Astrocyte (in vitro differentiated cells and primary cell): ENCODE measurements at regions not wholly inside any gene's neighbourhood (a gene's known extent, or its start where the extent isn't known, plus 50 kb on each side); places are given as distances from the start of the nearest gene placed in this dataset.

Experiments
- DNase-seq: peaks from one replicate; pipeline ENCODE4 v3.0.0-alpha.2; 2010; ENCODE audit warnings: low read depth
- FAIRE-seq: peaks from 2 replicates; lab custom pipeline; 2011; peaks lifted over from hg19 to GRCh38; lab: Jason Lieb, UNC
- H2AFZ ChIP-seq: 2 replicates; pipeline ENCODE4 v1.6.0; 2012; ENCODE audit warnings: low read depth, low read length, inconsistent platforms
- H3K27ac ChIP-seq: 2 replicates; pipeline ENCODE4 v1.5.1; 2011; ENCODE audit warnings: low read depth, low read length, inconsistent platforms
- H3K27me3 ChIP-seq: 2 replicates; pipeline ENCODE4 v1.6.0; 2011; ENCODE audit warnings: low read length, inconsistent platforms; ENCODE audit not compliant: insufficient read depth
- H3K36me3 ChIP-seq: 2 replicates; pipeline ENCODE4 v1.5.1; 2011; ENCODE audit warnings: low read length, inconsistent platforms; ENCODE audit not compliant: insufficient read depth
- H3K4me1 ChIP-seq: 2 replicates; pipeline ENCODE4 v1.5.1; 2011; ENCODE audit warnings: low read length, inconsistent platforms; ENCODE audit not compliant: insufficient read depth
- H3K4me2 ChIP-seq: 2 replicates; pipeline ENCODE4 v1.6.0; 2012; ENCODE audit warnings: low read length, inconsistent platforms
- H3K4me3 ChIP-seq: 2 replicates; pipeline ENCODE4 v1.5.1; 2011; ENCODE audit warnings: low read depth, mild to moderate bottlenecking, low read length, inconsistent platforms; ENCODE audit not compliant: insufficient read depth
- H3K79me2 ChIP-seq: 2 replicates; pipeline ENCODE4 v1.6.0; 2012; ENCODE audit warnings: mild to moderate bottlenecking, low read length, inconsistent platforms; ENCODE audit not compliant: insufficient read depth
- H3K9ac ChIP-seq: 2 replicates; pipeline ENCODE4 v1.6.0; 2012; ENCODE audit warnings: mild to moderate bottlenecking, low read length, inconsistent platforms
- H3K9me3 ChIP-seq: 2 replicates; pipeline ENCODE4 v1.5.1; 2012; ENCODE audit warnings: low read depth, mild to moderate bottlenecking, low read length, inconsistent platforms; ENCODE audit not compliant: insufficient read depth
- H4K20me1 ChIP-seq: 2 replicates; pipeline ENCODE4 v1.6.0; 2012; ENCODE audit warnings: low read length, inconsistent platforms; ENCODE audit not compliant: insufficient read depth
- H3K27ac Mint-ChIP-seq: one replicate; pipeline ENCODE4 v1.8.0; 2021; ENCODE audit warnings: mild to moderate bottlenecking, mixed read lengths; ENCODE audit not compliant: unreplicated experiment
- H3K27me3 Mint-ChIP-seq: one replicate; pipeline ENCODE4 v1.8.0; 2021; ENCODE audit warnings: low read depth, mixed read lengths; ENCODE audit not compliant: unreplicated experiment
- H3K36me3 Mint-ChIP-seq: one replicate; pipeline ENCODE4 v1.8.0; 2021; ENCODE audit warnings: low read depth, mixed read lengths; ENCODE audit not compliant: unreplicated experiment
- H3K4me1 Mint-ChIP-seq: one replicate; pipeline ENCODE4 v1.8.0; 2021; ENCODE audit warnings: low read depth, mixed read lengths; ENCODE audit not compliant: unreplicated experiment
- H3K4me3 Mint-ChIP-seq: one replicate; pipeline ENCODE4 v1.8.0; 2021; ENCODE audit warnings: mild to moderate bottlenecking, moderate library complexity, mixed read lengths; ENCODE audit not compliant: unreplicated experiment
- H3K9me3 Mint-ChIP-seq: one replicate; pipeline ENCODE4 v1.8.0; 2021; ENCODE audit warnings: mild to moderate bottlenecking, mixed read lengths; ENCODE audit not compliant: unreplicated experiment
- CTCF ChIP-seq: IDR thresholded peaks from 2 replicates; pipeline ENCODE4 v1.5.1; 2011; ENCODE audit warnings: low read depth, mild to moderate bottlenecking, inconsistent platforms, low read length, moderate library complexity; ENCODE audit not compliant: insufficient read depth
- EZH2 ChIP-seq: IDR thresholded peaks from 2 replicates; pipeline ENCODE4 v1.6.1; 2012; ENCODE audit warnings: mild to moderate bottlenecking, low read length, inconsistent platforms; ENCODE audit not compliant: insufficient read depth

GRCh38 chr5:72630081-72630480 is 122.9 kb upstream of the ZNF366 start:
- Histone ChIP-seq H3K4me3 (no peak overlapping the region), H3K9ac (no peak overlapping the region), H3K4me2 (no peak overlapping the region), H3K9me3 (no peaks in the 10 kb centered on the region), H3K27ac (no peak overlapping the region), H4K20me1 (no peaks in the 10 kb centered on the region), H3K79me2 (no peaks in the 10 kb centered on the region), H3K27me3 (no peaks in the 10 kb centered on the region), H2AFZ (no peak overlapping the region), H3K4me1 (peaks cover 11% of the 10 kb centered on the region), H3K36me3 (no peaks in the 10 kb centered on the region)
- no peaks in the 10 kb centered on the region for H3K9me3 Mint-ChIP-seq
- peaks cover 21% of the 10 kb centered on the region for H3K4me1 Mint-ChIP-seq
- H3K4me3 Mint-ChIP-seq: no peak overlapping the region
- H3K36me3 Mint-ChIP-seq: no peaks in the 10 kb centered on the region
- H3K27ac Mint-ChIP-seq: no peak overlapping the region
- TF ChIP-seq EZH2 (no peak), CTCF (no peak)
- H3K27me3 Mint-ChIP-seq: no peaks in the 10 kb centered on the region
- DNase-seq: no peak
- FAIRE-seq: no peak

GRCh38 chr5:72628771-72629371 is 121.7 kb upstream of the ZNF366 start:
- Mint-ChIP-seq H3K4me1 (peaks cover 28% of the 10 kb centered on the region), H3K27me3 (no peaks in the 10 kb centered on the region), H3K36me3 (no peaks in the 10 kb centered on the region), H3K27ac (no peak overlapping the region), H3K4me3 (no peak overlapping the region), H3K9me3 (no peaks in the 10 kb centered on the region)
- Histone ChIP-seq H3K79me2 (no peaks in the 10 kb centered on the region), H3K4me3 (no peak overlapping the region), H3K4me1 (peaks cover 16% of the 10 kb centered on the region), H2AFZ (no peak overlapping the region), H3K9ac (no peak overlapping the region), H3K36me3 (no peaks in the 10 kb centered on the region), H3K9me3 (no peaks in the 10 kb centered on the region), H3K27ac (no peak overlapping the region), H3K27me3 (no peaks in the 10 kb centered on the region), H3K4me2 (no peak overlapping the region), H4K20me1 (no peaks in the 10 kb centered on the region)
- TF ChIP-seq CTCF (no peak), EZH2 (no peak)
- no peak for FAIRE-seq
- peak; percentile 18 for DNase-seq

GRCh38 chr5:72625332-72625731 is 118.1 kb upstream of the ZNF366 start:
- FAIRE-seq (no peak), DNase-seq (no peak)
- Histone ChIP-seq H3K4me3 (no peak overlapping the region), H3K4me2 (no peak overlapping the region), H3K27me3 (no peaks in the 10 kb centered on the region), H2AFZ (no peak overlapping the region), H3K36me3 (no peaks in the 10 kb centered on the region), H3K9me3 (no peaks in the 10 kb centered on the region), H3K4me1 (peaks cover 11% of the 10 kb centered on the region), H3K79me2 (no peaks in the 10 kb centered on the region), H3K9ac (no peak overlapping the region), H3K27ac (no peak overlapping the region), H4K20me1 (no peaks in the 10 kb centered on the region)
- no peaks in the 10 kb centered on the region for H3K36me3 Mint-ChIP-seq
- no peaks in the 10 kb centered on the region for H3K9me3 Mint-ChIP-seq
- H3K4me1 Mint-ChIP-seq: peaks cover 19% of the 10 kb centered on the region
- TF ChIP-seq EZH2 (no peak), CTCF (no peak)
- no peak overlapping the region for H3K4me3 Mint-ChIP-seq
- H3K27me3 Mint-ChIP-seq: no peaks in the 10 kb centered on the region
- H3K27ac Mint-ChIP-seq: peak overlapping the region; percentile 51
